Activated CD4-positive, alpha-beta T cell treated with anti-CD3 and anti-CD28 coated beads for 36 hours (primary cell): ENCODE measurements at regions not wholly inside any gene's neighbourhood (a gene's known extent, or its start where the extent isn't known, plus 50 kb on each side); places are given as distances from the start of the nearest gene placed in this dataset.

Experiments
- ATAC-seq: fragments of 200-7000 bp; cut with Tn5 transposase; one replicate; pipeline ENCODE4 v1.10.0; 2021; ENCODE audit warnings: mild to moderate bottlenecking, moderate library complexity
- CTCF ChIA-PET: fragments of 350-600 bp; sonication (Branson Sonifier 250); formaldehyde crosslinking; loops from one replicate; lab custom pipeline; 2021; ENCODE audit warnings: antibody characterized with exemption; lab: Charles Lee
- POLR2A ChIA-PET: fragments of 350-600 bp; sonication (Branson Sonifier 250); formaldehyde crosslinking; loops from one replicate; lab custom pipeline; 2021; ENCODE audit warnings: antibody characterized with exemption, inconsistent platforms; lab: Charles Lee
- DNase-seq: peaks from one replicate; pipeline ENCODE4 v3.0.0-alpha.2; 2020
- H3K27ac Mint-ChIP-seq: one replicate; pipeline ENCODE4 v1.8.0; 2021; ENCODE audit warnings: mixed read lengths
- H3K27me3 Mint-ChIP-seq: one replicate; pipeline ENCODE4 v1.8.0; 2021; ENCODE audit warnings: mixed read lengths
- H3K36me3 Mint-ChIP-seq: one replicate; pipeline ENCODE4 v1.8.0; 2021; ENCODE audit warnings: low read depth, mixed read lengths
- H3K4me1 Mint-ChIP-seq: one replicate; pipeline ENCODE4 v1.8.0; 2021; ENCODE audit warnings: mixed read lengths
- H3K4me3 Mint-ChIP-seq: one replicate; pipeline ENCODE4 v1.8.0; 2021; ENCODE audit warnings: mild to moderate bottlenecking, moderate library complexity, mixed read lengths
- H3K9me3 Mint-ChIP-seq: one replicate; pipeline ENCODE4 v1.8.0; 2021; ENCODE audit warnings: low read depth, mixed read lengths
- intact Hi-C, 2 experiments: fragments of 100-400 bp; cut with DNase I in 1 of 2; cut with micrococcal nuclease in 1 of 2; formaldehyde crosslinking; loops; one replicate each; pipeline versions ENCODE4 v1.14.2 to v1.15.1; 2022 to 2024; cut with DNase I, micrococcal nuclease

DNA sequence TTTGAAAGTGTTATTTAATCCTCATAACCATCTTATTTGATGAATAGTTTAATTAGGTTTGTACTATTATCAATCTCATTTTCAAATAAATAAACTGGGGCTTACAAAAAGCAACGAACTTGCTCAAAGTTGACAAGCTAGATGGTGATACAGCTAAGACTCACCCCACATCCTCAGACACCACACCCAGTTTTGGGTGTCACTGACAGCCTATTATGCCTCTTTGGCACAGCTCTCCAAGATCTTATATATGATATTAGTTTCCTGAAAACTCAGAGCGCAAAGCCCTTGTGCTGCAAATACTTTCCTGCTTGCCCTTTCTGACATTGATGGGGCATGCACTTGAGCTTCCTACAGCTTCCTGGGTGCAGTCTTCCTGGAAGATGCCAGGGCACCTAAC is 223.4 kb upstream of the GADL1 start:
- peaks cover 5% of the 10 kb centered on the region for H3K9me3 Mint-ChIP-seq
- ChIA-PET CTCF (interaction anchor here (0.7 to 1.0 kb wide), 3 partner anchors 10 to 60 kb away, joined by 3 read pairs; no protein-coding TSS in a partner anchor), POLR2A (no interaction called here)
- no peak overlapping the region for H3K27ac Mint-ChIP-seq
- no peaks in the 10 kb centered on the region for H3K4me1 Mint-ChIP-seq
- no peak for DNase-seq
- ATAC-seq = no peak
- H3K36me3 Mint-ChIP-seq = peaks cover 1% of the 10 kb centered on the region
- intact Hi-C loops = no loop called here
- no peaks in the 10 kb centered on the region for H3K27me3 Mint-ChIP-seq
- H3K4me3 Mint-ChIP-seq = no peak overlapping the region

DNA sequence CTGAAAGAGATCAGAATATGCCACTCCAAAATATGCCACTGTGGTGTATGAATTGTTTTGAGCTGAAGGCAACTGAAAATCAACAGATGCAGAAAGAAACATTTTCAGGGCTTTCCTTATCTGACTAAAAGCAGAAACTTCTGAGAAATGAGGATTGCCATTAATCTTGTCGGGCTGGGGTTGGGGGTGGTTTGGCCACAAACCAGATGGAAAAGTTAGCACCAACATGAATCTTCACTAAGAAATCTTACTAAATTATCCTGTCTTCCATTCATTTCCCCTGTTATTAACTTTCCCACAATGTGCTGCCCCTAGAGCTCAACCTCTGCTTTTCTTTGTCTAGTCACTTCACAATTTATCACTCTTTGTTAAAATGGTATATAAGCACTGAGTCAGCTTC is 229.9 kb upstream of the GADL1 start:
- POLR2A ChIA-PET = no interaction called here

GRCh38 chr3:31125413-31126020 is 231.1 kb upstream of the GADL1 start:
- CTCF ChIA-PET = interaction anchor here (1.5 kb wide), 1 partner anchor 9 kb away, joined by 5 read pairs; no protein-coding TSS in a partner anchor
- intact Hi-C loops = no loop called here

More for the DNA sequence above, 229.9 kb upstream of the GADL1 start:
- H3K4me1 Mint-ChIP-seq = no peaks in the 10 kb centered on the region
- no peak overlapping the region for H3K4me3 Mint-ChIP-seq
- no peaks in the 10 kb centered on the region for H3K27me3 Mint-ChIP-seq
- H3K27ac Mint-ChIP-seq = no peak overlapping the region
- intact Hi-C loops = no loop called here
- H3K9me3 Mint-ChIP-seq = peaks cover 15% of the 10 kb centered on the region
- DNase-seq = no peak
- H3K36me3 Mint-ChIP-seq = peaks cover 6% of the 10 kb centered on the region
- ATAC-seq = no peak
- CTCF ChIA-PET = interaction anchor here (0.9 to 1.5 kb wide), 4 partner anchors 10 to 355 kb away, joined by 3 to 5 read pairs (median 4); no protein-coding TSS in a partner anchor

GRCh38 chr3:31129241-31129640 is 234.8 kb upstream of the GADL1 start:
- Mint-ChIP-seq H3K27me3 (no peaks in the 10 kb centered on the region), H3K9me3 (peaks cover 12% of the 10 kb centered on the region), H3K36me3 (peaks cover 5% of the 10 kb centered on the region), H3K27ac (no peak overlapping the region), H3K4me1 (no peaks in the 10 kb centered on the region), H3K4me3 (no peak overlapping the region)
- ChIA-PET CTCF (interaction anchor here (0.6 to 1.8 kb wide), 5 partner anchors 11 to 890 kb away, joined by 3 to 8 read pairs (median 3); no protein-coding TSS in a partner anchor), POLR2A (no interaction called here)
- ATAC-seq (no peak), DNase-seq (no peak)
- intact Hi-C loops = no loop called here

More at GRCh38 chr3:31125413-31126020, 231.1 kb upstream of the GADL1 start:
- Mint-ChIP-seq H3K27me3 (no peaks in the 10 kb centered on the region), H3K27ac (no peak overlapping the region), H3K36me3 (peaks cover 6% of the 10 kb centered on the region), H3K4me3 (no peak overlapping the region), H3K9me3 (peaks cover 14% of the 10 kb centered on the region), H3K4me1 (no peaks in the 10 kb centered on the region)
- no peak for DNase-seq
- POLR2A ChIA-PET = interaction anchor here (0.7 kb wide), 1 partner anchor 10 kb away, joined by 8 read pairs; no protein-coding TSS in a partner anchor
- no peak for ATAC-seq

DNA sequence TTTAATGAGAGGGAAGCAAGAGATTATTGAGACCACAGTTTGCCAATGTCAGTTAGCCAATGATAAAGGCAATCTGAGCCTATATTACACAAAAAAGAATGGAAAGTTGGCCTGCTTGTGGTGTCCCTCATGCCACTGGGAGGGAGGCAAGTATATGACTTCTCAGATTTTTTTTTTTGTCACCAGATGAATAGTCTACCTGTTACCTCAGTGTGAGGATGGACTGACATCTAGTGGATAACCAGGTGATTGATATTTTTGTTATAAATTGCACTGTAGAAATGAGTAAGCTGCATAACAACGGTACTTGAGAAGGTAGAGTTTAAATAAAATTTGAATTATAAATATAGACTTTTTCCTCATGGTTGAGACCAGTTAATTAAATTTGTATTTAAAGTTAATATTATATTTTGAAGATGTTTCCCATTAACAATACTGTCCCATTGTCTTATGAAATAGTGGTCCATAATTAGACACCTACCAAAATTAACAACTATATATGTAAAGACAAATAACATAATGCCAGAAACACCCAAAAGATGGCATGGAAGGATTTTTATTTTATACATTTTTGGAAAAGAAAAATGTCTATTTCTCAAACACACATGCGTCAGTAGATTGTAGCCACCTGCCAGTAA is 237.8 kb upstream of the GADL1 start:
- POLR2A ChIA-PET = no interaction called here
- no peaks in the 10 kb centered on the region for H3K27me3 Mint-ChIP-seq
- H3K4me3 Mint-ChIP-seq = no peak overlapping the region
- intact Hi-C loops = loop anchor here (1.0 to 10.0 kb wide), 7 partner anchors 160 to 1090 kb away; no protein-coding TSS in a partner anchor
- no peaks in the 10 kb centered on the region for H3K9me3 Mint-ChIP-seq
- CTCF ChIA-PET = interaction anchor here (0.7 to 2.1 kb wide), 6 partner anchors 102 to 1090 kb away, joined by 3 to 23 read pairs (median 4); no protein-coding TSS in a partner anchor
- H3K36me3 Mint-ChIP-seq = no peaks in the 10 kb centered on the region
- ATAC-seq (peak; percentile 58), DNase-seq (no peak)
- H3K27ac Mint-ChIP-seq = no peak overlapping the region
- H3K4me1 Mint-ChIP-seq = no peaks in the 10 kb centered on the region

- DNase-seq (no peak), ATAC-seq (no peak)
- no peaks in the 10 kb centered on the region for H3K27me3 Mint-ChIP-seq
- intact Hi-C loops = loop anchor here (2.0 to 10.0 kb wide), 4 partner anchors 161 to 1021 kb away; no protein-coding TSS in a partner anchor
- H3K4me1 Mint-ChIP-seq = no peaks in the 10 kb centered on the region
- ChIA-PET POLR2A (no interaction called here), CTCF (interaction anchor here (1.7 kb wide), 1 partner anchor 9 kb away, joined by 5 read pairs; no protein-coding TSS in a partner anchor)
- H3K36me3 Mint-ChIP-seq = no peaks in the 10 kb centered on the region
- no peaks in the 10 kb centered on the region for H3K9me3 Mint-ChIP-seq
- H3K4me3 Mint-ChIP-seq = no peak overlapping the region
- H3K27ac Mint-ChIP-seq = no peak overlapping the region
Measured at GRCh38 chr3:31133541-31133940, 239.1 kb upstream of the GADL1 start.

DNA sequence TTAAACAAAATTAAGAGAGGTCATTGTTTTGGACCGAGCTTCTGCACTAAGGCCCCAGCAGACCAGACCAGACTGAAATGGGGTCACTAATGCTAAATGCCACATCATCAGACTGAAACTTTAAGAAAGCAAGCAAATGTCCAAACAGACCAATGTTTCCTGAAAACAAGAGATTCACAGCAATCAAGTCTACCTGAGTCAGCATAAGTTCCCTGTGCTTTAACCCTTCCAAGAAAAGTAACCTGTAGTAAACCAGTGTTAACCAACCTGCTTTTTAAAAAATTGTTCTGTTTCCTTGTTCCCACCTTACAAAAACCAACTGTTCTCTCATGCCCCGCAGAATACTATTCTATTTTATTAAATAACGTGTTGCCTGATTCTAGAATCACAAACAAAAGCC is 241.1 kb upstream of the GADL1 start:
- H3K4me3 Mint-ChIP-seq = no peak overlapping the region
- H3K27me3 Mint-ChIP-seq = no peaks in the 10 kb centered on the region
- POLR2A ChIA-PET = interaction anchor here (0.5 kb wide), 1 partner anchor 10 kb away, joined by 8 read pairs; no protein-coding TSS in a partner anchor
- H3K9me3 Mint-ChIP-seq = no peaks in the 10 kb centered on the region
- DNase-seq (no peak), ATAC-seq (no peak)
- H3K36me3 Mint-ChIP-seq = no peaks in the 10 kb centered on the region
- no peaks in the 10 kb centered on the region for H3K4me1 Mint-ChIP-seq
- CTCF ChIA-PET = interaction anchor here (0.6 to 1.7 kb wide), 6 partner anchors 11 to 767 kb away, joined by 3 to 5 read pairs (median 3); no protein-coding TSS in a partner anchor
- H3K27ac Mint-ChIP-seq = no peak overlapping the region
- intact Hi-C loops = loop anchor here in 1 of 2 experiments (10.0 kb wide), 1 partner anchor 201 kb away; no protein-coding TSS in a partner anchor

DNA sequence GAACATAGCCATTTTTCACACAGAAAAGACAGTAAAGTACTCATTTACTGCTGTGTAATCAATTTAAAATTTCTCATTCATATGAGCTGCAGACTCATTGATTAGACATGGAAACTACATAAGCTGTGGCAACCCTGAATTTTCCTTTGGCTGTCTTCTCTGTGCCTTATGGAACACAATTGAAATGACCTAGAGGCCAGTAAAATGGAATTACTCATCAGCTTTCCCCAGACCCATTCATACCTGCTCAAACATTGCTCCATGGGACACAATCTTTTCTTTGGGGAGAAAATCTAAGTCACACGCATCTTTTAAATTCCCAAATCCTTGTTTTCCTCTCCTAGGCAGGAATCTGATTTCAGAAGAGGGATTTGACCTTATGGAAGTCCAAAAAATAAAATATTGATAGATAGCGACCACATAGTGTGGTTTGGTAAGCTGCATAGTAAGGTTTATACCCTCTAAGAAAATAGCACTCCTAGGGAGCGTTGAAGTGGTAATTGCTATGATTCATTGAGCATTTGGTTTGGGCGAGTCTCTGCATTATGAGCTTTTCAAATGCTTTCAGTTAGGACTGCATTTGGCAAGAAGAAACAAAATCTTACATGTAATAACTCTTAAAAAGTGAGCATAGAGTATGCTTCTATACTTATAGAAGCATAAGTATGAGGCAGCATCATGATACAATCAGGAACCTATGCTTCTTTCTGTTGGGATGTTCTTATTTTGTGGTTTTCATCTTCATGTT is 243.4 kb upstream of the GADL1 start:
- intact Hi-C loops = loop anchor here in 1 of 2 experiments (10.0 kb wide), 1 partner anchor 203 kb away; no protein-coding TSS in a partner anchor
- no peak for DNase-seq
- Mint-ChIP-seq H3K36me3 (no peaks in the 10 kb centered on the region), H3K27me3 (no peaks in the 10 kb centered on the region), H3K27ac (no peak overlapping the region), H3K4me1 (no peaks in the 10 kb centered on the region), H3K9me3 (no peaks in the 10 kb centered on the region), H3K4me3 (no peak overlapping the region)
- ATAC-seq = no peak
- CTCF ChIA-PET = interaction anchor here (0.6 to 1.5 kb wide), 4 partner anchors 13 to 970 kb away, joined by 3 to 4 read pairs (median 4); no protein-coding TSS in a partner anchor
- POLR2A ChIA-PET = no interaction called here

DNA sequence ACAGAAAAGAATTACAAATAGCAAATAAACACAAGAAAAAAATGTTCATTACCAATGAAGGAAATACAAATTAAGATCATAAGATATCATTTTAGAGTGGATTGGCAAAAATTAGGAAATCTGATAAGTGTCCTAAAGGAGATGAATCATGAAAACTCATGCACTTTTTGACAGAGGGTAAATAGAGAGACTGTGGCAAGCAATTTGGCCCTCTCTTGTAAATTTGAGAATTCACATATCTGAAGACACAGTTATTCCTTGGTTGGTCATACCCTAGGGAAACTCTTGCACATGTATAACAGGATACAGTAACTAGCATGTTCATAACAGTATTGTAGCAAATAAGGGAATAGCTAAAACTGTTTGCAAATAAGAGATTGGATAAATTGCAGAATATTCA is 246.0 kb upstream of the GADL1 start:
- Mint-ChIP-seq H3K27ac (no peak overlapping the region), H3K4me3 (no peak overlapping the region), H3K27me3 (no peaks in the 10 kb centered on the region), H3K4me1 (no peaks in the 10 kb centered on the region), H3K36me3 (no peaks in the 10 kb centered on the region), H3K9me3 (no peaks in the 10 kb centered on the region)
- POLR2A ChIA-PET = no interaction called here
- ATAC-seq (no peak), DNase-seq (no peak)
- CTCF ChIA-PET = no interaction called here
- intact Hi-C loops = loop anchor here in 1 of 2 experiments (10.0 kb wide), 1 partner anchor 564 kb away; no protein-coding TSS in a partner anchor

GRCh38 chr3:31142139-31142538 is 247.7 kb upstream of the GADL1 start:
- ChIA-PET CTCF (interaction anchor here (0.8 kb wide), 1 partner anchor 13 kb away, joined by 3 read pairs; no protein-coding TSS in a partner anchor), POLR2A (no interaction called here)
- intact Hi-C loops = loop anchor here in 1 of 2 experiments (10.0 kb wide), 1 partner anchor 563 kb away; no protein-coding TSS in a partner anchor
- Mint-ChIP-seq H3K36me3 (no peaks in the 10 kb centered on the region), H3K9me3 (no peaks in the 10 kb centered on the region), H3K27ac (no peak overlapping the region), H3K4me1 (no peaks in the 10 kb centered on the region), H3K4me3 (no peak overlapping the region), H3K27me3 (no peaks in the 10 kb centered on the region)
- ATAC-seq (no peak), DNase-seq (no peak)

DNA sequence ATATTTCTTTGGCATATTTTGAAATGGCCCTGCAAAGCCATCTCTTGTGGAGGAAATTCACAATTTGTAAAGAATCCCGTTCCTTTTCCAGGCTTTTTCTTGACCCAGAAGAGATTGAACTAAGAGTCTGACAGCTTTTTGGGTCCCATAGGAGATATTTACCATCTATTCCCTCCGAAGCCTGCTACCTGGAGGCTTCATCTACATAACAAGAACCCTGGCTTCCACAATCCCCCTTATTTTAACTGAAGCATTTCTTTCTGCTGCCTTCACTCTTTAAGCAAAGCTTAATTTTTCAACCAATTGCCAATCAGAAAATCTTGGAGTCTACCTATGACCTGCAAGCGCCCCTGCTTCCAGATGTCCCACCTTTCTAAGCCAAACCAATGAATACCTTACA is 248.1 kb upstream of the GADL1 start:
- intact Hi-C loops = loop anchor here in 1 of 2 experiments (10.0 kb wide), 1 partner anchor 562 kb away; no protein-coding TSS in a partner anchor

More for the DNA sequence above, 248.1 kb upstream of the GADL1 start:
- Mint-ChIP-seq H3K27me3 (no peaks in the 10 kb centered on the region), H3K9me3 (no peaks in the 10 kb centered on the region), H3K36me3 (no peaks in the 10 kb centered on the region), H3K4me3 (no peak overlapping the region), H3K27ac (no peak overlapping the region), H3K4me1 (no peaks in the 10 kb centered on the region)
- ChIA-PET POLR2A (no interaction called here), CTCF (no interaction called here)
- no peak for DNase-seq
- no peak for ATAC-seq
